A549 (cell line): ENCODE measurements at regions not wholly inside any gene's neighbourhood (a gene's known extent, or its start where the extent isn't known, plus 50 kb on each side); places are given as distances from the start of the nearest gene placed in this dataset.

Source experiments
- ATAC-seq, 2 experiments: fragments of 200-7000 bp in 1 of 2; fragments of >200 bp in 1 of 2; cut with Nextera tagmentation in 1 of 2; cut with Tn5 transposase in 1 of 2; 3 replicates each; pipeline versions ENCODE4 v1.8.0 to v1.9.1; 2018 to 2020; ENCODE audit warnings: mild to moderate bottlenecking in 1 of 2, moderate library complexity in 1 of 2
- CTCF ChIA-PET: fragments of 300-600 bp; sonication (Branson Sonifier 250); formaldehyde crosslinking; extraction: SDS; loops from one replicate; lab custom pipeline; 2021; ENCODE audit warnings: antibody characterized with exemption, inconsistent platforms; lab: Yijun Ruan, JAX
- POLR2A ChIA-PET: fragments of 350-600 bp; formaldehyde crosslinking; extraction: SDS; loops from one replicate; lab custom pipeline; 2021; ENCODE audit warnings: antibody characterized with exemption, inconsistent platforms; lab: Yijun Ruan, JAX
- DNase-seq, 2 experiments: peaks; one replicate each; pipeline versions ENCODE4 v3.0.0 to v3.0.0-alpha.2; 2011 to 2016; ENCODE audit warnings: low read depth in 1 of 2, low spot score in 1 of 2
- FAIRE-seq: peaks from 2 replicates; lab custom pipeline; 2011; peaks lifted over from hg19 to GRCh38; lab: Jason Lieb, UNC
- H3K27ac ChIP-seq, 2 experiments: fragments of >200 bp; sonication (Bioruptor Twin); formaldehyde crosslinking; 3 replicates each; pipeline ENCODE4 v1.5.1; 2016 to 2017
- H3K4me1 ChIP-seq: fragments of >200 bp; sonication (Bioruptor Twin); formaldehyde crosslinking; 3 replicates; pipeline ENCODE4 v1.6.1; 2016
- H3K4me2 ChIP-seq: fragments of >200 bp; sonication (Bioruptor Twin); formaldehyde crosslinking; 3 replicates; pipeline ENCODE4 v1.6.1; 2016
- H3K4me3 ChIP-seq: fragments of >200 bp; sonication (Bioruptor Twin); formaldehyde crosslinking; 3 replicates; pipeline ENCODE4 v1.5.1; 2016
- H3K9me3 ChIP-seq: fragments of >200 bp; sonication (Bioruptor Twin); formaldehyde crosslinking; 3 replicates; pipeline ENCODE4 v1.6.1; 2016
- BHLHE40 ChIP-seq: IDR thresholded peaks from 2 replicates; pipeline ENCODE4 v1.6.1; 2012; ENCODE audit warnings: low read depth, low read length, inconsistent platforms
- CBX2 ChIP-seq: fragments of 200-600 bp; sonication (generic); IDR thresholded peaks from 2 replicates; pipeline ENCODE4 v1.6.1; 2016; ENCODE audit warnings: low read depth, mild to moderate bottlenecking, borderline replicate concordance
- CBX8 ChIP-seq: fragments of 200-600 bp; sonication (generic); IDR thresholded peaks from 2 replicates; pipeline ENCODE4 v1.6.1; 2016
- CEBPB ChIP-seq, 2 experiments: fragments of >200 bp in 1 of 2; sonication (Bioruptor Twin) in 1 of 2; formaldehyde crosslinking in 1 of 2; IDR thresholded peaks; 2 replicates each; pipeline ENCODE4 v1.6.1; 2012 to 2016
- CHD2 ChIP-seq: fragments of 150-350 bp; IDR thresholded peaks from 2 replicates; pipeline ENCODE4 v1.6.1; 2014; ENCODE audit warnings: low read length; ENCODE audit not compliant: partially characterized antibody
- CHD4 ChIP-seq: fragments of 200-600 bp; sonication (generic); IDR thresholded peaks from 2 replicates; pipeline ENCODE4 v1.6.1; 2016; ENCODE audit warnings: antibody characterized with exemption, mild to moderate bottlenecking, borderline replicate concordance
- ESRRA ChIP-seq: fragments of 150-350 bp; IDR thresholded peaks from 2 replicates; pipeline ENCODE4 v1.6.1; 2014; ENCODE audit warnings: mild to moderate bottlenecking, low read length, borderline replicate concordance
- HOXB5 ChIP-seq: fragments of 250-450 bp; sonication (Bioruptor Pico); IDR thresholded peaks from 2 replicates; pipeline ENCODE4 v1.5.0; 2020; ENCODE audit warnings: mild to moderate bottlenecking, moderate library complexity
- JUN ChIP-seq, 2 experiments: fragments of >200 bp; sonication (Bioruptor Twin); formaldehyde crosslinking; IDR thresholded peaks; 2 replicates in 1 of 2; 3 replicates in 1 of 2; pipeline ENCODE4 v1.6.1; 2016 to 2017
- KDM1A ChIP-seq: fragments of 200-600 bp; sonication (generic); IDR thresholded peaks from 2 replicates; pipeline ENCODE4 v1.6.1; 2016; ENCODE audit warnings: low read depth, mild to moderate bottlenecking
- KDM5A ChIP-seq: fragments of 200-600 bp; sonication (generic); IDR thresholded peaks from 2 replicates; pipeline ENCODE4 v1.6.1; 2016; ENCODE audit warnings: antibody characterized with exemption, mild to moderate bottlenecking
- MAZ ChIP-seq: fragments of 150-350 bp; IDR thresholded peaks from 2 replicates; pipeline ENCODE4 v1.6.1; 2014; ENCODE audit warnings: antibody characterized with exemption, low read depth, low read length, borderline replicate concordance
- NFE2L2 ChIP-seq: fragments of 150-350 bp; conservative IDR thresholded peaks from 2 replicates; pipeline ENCODE4 v1.6.1; 2014; ENCODE audit warnings: low read length
- NPAS2 ChIP-seq: fragments of 250-450 bp; sonication (Bioruptor Pico); IDR thresholded peaks from 2 replicates; pipeline ENCODE4 v1.8.0; 2022; ENCODE audit warnings: mild to moderate bottlenecking, moderate library complexity, borderline replicate concordance
- NR3C1 ChIP-seq: fragments of >200 bp; sonication (Bioruptor Twin); formaldehyde crosslinking; IDR thresholded peaks from 3 replicates; pipeline ENCODE4 v1.6.1; 2017
- PHF8 ChIP-seq: fragments of 200-600 bp; sonication (generic); IDR thresholded peaks from 2 replicates; pipeline ENCODE4 v1.6.1; 2016; ENCODE audit warnings: low read depth, mild to moderate bottlenecking, antibody characterized with exemption, moderate library complexity, borderline replicate concordance
- RAD21 ChIP-seq, 2 experiments: fragments of >200 bp in 1 of 2; sonication (Bioruptor Twin) in 1 of 2; formaldehyde crosslinking in 1 of 2; IDR thresholded peaks in 1 of 2; conservative IDR thresholded peaks in 1 of 2; 2 replicates in 1 of 2; 3 replicates in 1 of 2; pipeline ENCODE4 v1.6.1; 2012 to 2018; ENCODE audit warnings: inconsistent platforms in 1 of 2
- SREBF2 ChIP-seq: fragments of 450-650 bp; IDR thresholded peaks from 2 replicates; pipeline ENCODE4 v1.6.1; 2014; ENCODE audit warnings: mild to moderate bottlenecking, moderate library complexity
- ZNF302 ChIP-seq: fragments of 250-450 bp; sonication (Bioruptor Pico); IDR thresholded peaks from 2 replicates; pipeline ENCODE4 v1.9.0; 2021; ENCODE audit warnings: inconsistent platforms, mild to moderate bottlenecking, moderate library complexity
- WGBS: methylation state at CpG from one replicate; pipeline ENCODE4 v1.1.6; 2017; ENCODE audit errors: missing lambda C conversion rate; 5-methylcytosine and 5-hydroxymethylcytosine counted together
- TF ChIP-seq, protein P1 (sequence below): fragments of >200 bp; sonication (Bioruptor Twin); formaldehyde crosslinking; IDR thresholded peaks from 3 replicates; pipeline ENCODE4 v1.6.1; 2016
- TF ChIP-seq, protein P2 (sequence below): fragments of 450-650 bp; IDR thresholded peaks from 2 replicates; pipeline ENCODE4 v1.6.1; 2014; ENCODE audit warnings: antibody characterized with exemption
- TF ChIP-seq, protein P3 (sequence below): fragments of 250-450 bp; sonication (Bioruptor Pico); IDR thresholded peaks from 2 replicates; pipeline ENCODE4 v1.5.0; 2021; ENCODE audit warnings: mild to moderate bottlenecking, moderate library complexity, borderline replicate concordance
- TF ChIP-seq, protein P4 (sequence below): IDR thresholded peaks from 2 replicates; pipeline ENCODE4 v1.6.1; 2012; ENCODE audit warnings: low read depth, borderline replicate concordance
- TF ChIP-seq, protein P5 (sequence below): IDR thresholded peaks from 2 replicates; pipeline ENCODE4 v1.6.1; 2012

DNA sequence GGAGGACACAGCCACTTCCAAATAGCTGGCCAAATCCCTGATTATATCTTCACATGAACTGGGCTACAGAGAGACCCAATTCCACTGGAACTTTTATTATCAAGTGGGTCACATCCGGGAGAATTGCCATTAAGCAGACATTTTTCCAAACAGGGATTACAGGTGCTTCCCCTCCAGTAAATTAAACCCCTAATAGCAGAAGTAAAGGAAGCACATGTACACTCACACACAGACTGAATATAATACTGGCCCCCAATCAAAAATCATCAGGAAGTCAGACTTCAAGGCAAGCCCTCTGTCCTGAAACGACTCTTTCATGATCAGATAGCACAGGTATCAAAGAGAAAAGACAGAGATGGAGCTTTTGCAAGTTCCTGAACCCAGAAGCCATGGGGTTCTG lies 118.6 kb upstream of the PPP2R5A start:
- ChIA-PET POLR2A (no interaction called here), CTCF (no interaction called here)
- DNase-seq, result no peak
- no peak for FAIRE-seq
- H3K9me3 ChIP-seq, result no peaks in the 10 kb centered on the region
- H3K4me3 ChIP-seq, result no peak overlapping the region
- H3K4me1 ChIP-seq, result no peaks in the 10 kb centered on the region
- ATAC-seq, result no peak
- TF ChIP-seq BHLHE40, result no peak
- TF ChIP-seq HOXB5, result no peak
- TF ChIP-seq NR3C1, result no peak
- TF ChIP-seq, protein P1, sequence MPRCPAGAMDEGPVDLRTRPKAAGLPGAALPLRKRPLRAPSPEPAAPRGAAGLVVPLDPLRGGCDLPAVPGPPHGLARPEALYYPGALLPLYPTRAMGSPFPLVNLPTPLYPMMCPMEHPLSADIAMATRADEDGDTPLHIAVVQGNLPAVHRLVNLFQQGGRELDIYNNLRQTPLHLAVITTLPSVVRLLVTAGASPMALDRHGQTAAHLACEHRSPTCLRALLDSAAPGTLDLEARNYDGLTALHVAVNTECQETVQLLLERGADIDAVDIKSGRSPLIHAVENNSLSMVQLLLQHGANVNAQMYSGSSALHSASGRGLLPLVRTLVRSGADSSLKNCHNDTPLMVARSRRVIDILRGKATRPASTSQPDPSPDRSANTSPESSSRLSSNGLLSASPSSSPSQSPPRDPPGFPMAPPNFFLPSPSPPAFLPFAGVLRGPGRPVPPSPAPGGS, result no peak
- TF ChIP-seq, protein P2, sequence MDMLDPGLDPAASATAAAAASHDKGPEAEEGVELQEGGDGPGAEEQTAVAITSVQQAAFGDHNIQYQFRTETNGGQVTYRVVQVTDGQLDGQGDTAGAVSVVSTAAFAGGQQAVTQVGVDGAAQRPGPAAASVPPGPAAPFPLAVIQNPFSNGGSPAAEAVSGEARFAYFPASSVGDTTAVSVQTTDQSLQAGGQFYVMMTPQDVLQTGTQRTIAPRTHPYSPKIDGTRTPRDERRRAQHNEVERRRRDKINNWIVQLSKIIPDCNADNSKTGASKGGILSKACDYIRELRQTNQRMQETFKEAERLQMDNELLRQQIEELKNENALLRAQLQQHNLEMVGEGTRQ, result no peak
- no peak for TF ChIP-seq SREBF2
- no peak for TF ChIP-seq CBX2
- 54% methylated on average over 2 of the region's 2 CpGs for WGBS
- no peak overlapping the region for H3K4me2 ChIP-seq
- H3K27ac ChIP-seq, result no peak overlapping the region

DNA sequence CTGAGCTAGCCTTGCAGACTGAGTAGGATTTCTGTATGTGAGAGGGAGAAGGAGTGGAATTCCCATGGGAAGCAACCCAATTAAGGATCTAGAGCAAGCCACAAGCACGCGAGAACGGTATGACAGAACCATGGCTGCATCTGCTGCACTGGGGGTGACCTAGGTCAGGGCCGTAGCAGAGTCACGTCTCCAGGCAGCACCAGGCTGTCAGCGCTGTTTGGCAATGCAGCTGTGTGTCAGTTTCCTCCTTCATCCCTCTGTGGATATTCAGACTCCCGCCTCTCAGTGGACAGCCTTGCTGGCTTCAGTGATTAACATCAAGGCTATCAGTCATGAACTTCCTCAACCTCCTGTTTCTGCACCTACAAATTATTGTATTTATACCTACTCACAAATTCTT lies 118.1 kb upstream of the PPP2R5A start:
- H3K27ac ChIP-seq, result no peak overlapping the region
- TF ChIP-seq NFE2L2 (no peak), CHD4 (no peak), KDM5A (no peak), RAD21 (conservative IDR thresholded peaks at IDR 0.05 in 1 of 2, IDR thresholded peaks at IDR 0.05 in 1 of 2) (no peak), HOXB5 (no peak), BHLHE40 (no peak), PHF8 (no peak), CEBPB (IDR thresholded peaks at IDR 0.05) (no peak), ESRRA (no peak), CHD2 (no peak), SREBF2 (no peak), CBX8 (no peak), NPAS2 (CRISPR knock-in tag) (no peak), MAZ (no peak), JUN (IDR thresholded peaks at IDR 0.05) (no peak), KDM1A (no peak), ZNF302 (CRISPR knock-in tag) (no peak)
- TF ChIP-seq, protein P3, sequence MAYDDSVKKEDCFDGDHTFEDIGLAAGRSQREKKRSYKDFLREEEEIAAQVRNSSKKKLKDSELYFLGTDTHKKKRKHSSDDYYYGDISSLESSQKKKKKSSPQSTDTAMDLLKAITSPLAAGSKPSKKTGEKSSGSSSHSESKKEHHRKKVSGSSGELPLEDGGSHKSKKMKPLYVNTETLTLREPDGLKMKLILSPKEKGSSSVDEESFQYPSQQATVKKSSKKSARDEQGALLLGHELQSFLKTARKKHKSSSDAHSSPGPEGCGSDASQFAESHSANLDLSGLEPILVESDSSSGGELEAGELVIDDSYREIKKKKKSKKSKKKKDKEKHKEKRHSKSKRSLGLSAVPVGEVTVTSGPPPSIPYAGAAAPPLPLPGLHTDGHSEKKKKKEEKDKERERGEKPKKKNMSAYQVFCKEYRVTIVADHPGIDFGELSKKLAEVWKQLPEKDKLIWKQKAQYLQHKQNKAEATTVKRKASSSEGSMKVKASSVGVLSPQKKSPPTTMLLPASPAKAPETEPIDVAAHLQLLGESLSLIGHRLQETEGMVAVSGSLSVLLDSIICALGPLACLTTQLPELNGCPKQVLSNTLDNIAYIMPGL (CRISPR knock-in tag), result no peak
- TF ChIP-seq, protein P4, sequence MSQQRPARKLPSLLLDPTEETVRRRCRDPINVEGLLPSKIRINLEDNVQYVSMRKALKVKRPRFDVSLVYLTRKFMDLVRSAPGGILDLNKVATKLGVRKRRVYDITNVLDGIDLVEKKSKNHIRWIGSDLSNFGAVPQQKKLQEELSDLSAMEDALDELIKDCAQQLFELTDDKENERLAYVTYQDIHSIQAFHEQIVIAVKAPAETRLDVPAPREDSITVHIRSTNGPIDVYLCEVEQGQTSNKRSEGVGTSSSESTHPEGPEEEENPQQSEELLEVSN, result no peak
- TF ChIP-seq, protein P5, sequence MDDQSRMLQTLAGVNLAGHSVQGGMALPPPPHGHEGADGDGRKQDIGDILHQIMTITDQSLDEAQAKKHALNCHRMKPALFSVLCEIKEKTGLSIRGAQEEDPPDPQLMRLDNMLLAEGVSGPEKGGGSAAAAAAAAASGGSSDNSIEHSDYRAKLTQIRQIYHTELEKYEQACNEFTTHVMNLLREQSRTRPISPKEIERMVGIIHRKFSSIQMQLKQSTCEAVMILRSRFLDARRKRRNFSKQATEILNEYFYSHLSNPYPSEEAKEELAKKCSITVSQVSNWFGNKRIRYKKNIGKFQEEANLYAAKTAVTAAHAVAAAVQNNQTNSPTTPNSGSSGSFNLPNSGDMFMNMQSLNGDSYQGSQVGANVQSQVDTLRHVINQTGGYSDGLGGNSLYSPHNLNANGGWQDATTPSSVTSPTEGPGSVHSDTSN, result no peak
- TF ChIP-seq, all 56 proteins: peak for 0
- no peaks in the 10 kb centered on the region for H3K9me3 ChIP-seq
- no peaks in the 10 kb centered on the region for H3K4me1 ChIP-seq
- POLR2A ChIA-PET, result no interaction called here
- DNase-seq (no peak), FAIRE-seq (no peak), ATAC-seq (no peak)
- no peak overlapping the region for H3K4me2 ChIP-seq
- 76% methylated on average over 7 of the region's 7 CpGs for WGBS
- H3K4me3 ChIP-seq, result no peak overlapping the region
- CTCF ChIA-PET, result no interaction called here
